NCI-H2107 treated with DMSO at 0.1 percent for 48 hours (cell line): ENCODE measurements at regions not wholly inside any gene's neighbourhood (a gene's known extent, or its start where the extent isn't known, plus 50 kb on each side); places are given as distances from the start of the nearest gene placed in this dataset.
"Not testable (repeated sequence)": the region's sequence is repeated elsewhere in the genome, so short reads cannot be mapped to it uniquely, and the experiment has no call there.

Source experiments
- DNase-seq: peaks from one replicate; lab custom pipeline; 2025; ENCODE audit not compliant: unreplicated experiment; lab: John Stamatoyannopoulos, UW

DNA sequence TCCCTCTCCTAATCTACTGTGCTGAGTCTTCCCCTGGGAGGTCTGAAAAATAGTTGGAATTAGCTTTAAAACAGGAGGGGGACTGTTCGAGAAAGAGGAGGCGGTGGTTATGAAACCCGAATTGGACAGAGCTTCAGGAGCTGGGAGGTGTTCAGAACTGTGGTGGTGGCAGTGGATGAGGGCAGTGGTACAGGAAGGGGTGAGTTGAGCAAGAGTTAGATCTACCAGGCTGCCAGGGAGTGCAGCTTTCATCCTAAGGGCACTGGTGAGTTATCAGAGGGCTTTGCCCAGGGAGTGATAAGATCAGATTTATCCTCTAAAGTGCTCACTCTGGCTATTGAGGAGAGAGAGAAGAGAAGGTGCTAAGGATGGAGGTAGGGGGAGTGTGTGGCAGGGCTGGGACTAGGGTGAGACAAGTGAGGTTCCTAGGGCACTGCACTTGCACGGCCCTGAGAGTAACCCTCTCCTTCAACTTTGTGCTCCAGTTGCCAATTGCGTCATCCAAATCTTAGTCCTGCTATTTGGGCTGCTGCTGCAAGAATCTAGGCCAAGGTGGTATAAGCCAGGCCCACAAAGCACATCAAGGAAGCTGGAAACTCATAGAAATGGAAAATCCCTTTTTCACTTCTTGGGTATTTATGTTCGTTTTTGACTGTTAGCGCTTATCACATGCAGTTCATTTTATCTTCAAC is 540.3 kb downstream of the XYLT1 start:
- DNase-seq = no peak

GRCh38 chr16:16933861-16934260 is 536.9 kb downstream of the XYLT1 start:
- no peak for DNase-seq

DNA sequence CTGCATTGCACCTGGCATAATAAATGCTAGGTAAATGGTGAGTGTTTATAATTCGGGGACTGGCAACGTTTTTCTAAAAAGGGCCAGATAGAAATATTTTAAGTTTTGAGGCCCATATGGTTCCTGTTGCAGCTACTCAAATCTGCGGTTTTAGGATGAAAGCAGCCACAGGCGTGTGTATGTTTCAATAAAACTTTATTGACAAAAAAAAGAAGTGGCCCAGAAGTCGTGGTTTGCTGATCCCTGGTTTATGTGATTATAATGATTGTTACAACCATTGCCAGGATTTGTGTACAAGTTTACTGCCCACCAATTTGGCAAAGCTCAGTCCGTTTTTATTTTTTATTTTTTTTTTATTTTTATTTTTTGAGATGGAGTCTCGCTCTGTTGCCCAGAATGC is 536.1 kb downstream of the XYLT1 start:
- no peak for DNase-seq

DNA sequence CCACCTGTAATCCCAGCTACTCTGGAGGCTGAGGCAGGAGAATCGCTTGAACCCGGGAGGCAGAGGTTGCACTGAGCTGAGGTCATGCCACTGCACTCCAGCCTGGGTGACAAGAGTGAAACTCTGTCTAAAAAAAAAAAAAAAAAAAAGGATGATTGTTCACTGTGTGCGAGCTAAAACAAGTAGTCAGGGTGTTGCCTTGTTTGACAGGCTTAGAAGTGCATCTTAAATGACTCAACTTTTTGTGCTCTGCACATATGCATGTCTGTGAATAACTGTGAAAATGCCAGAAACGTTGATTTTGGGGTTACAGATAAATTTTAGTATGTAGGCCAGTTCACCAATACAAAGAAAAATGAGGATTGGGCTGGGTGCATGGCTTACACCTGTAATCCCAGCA is 534.9 kb downstream of the XYLT1 start:
- not testable (repeated sequence) for DNase-seq

DNA sequence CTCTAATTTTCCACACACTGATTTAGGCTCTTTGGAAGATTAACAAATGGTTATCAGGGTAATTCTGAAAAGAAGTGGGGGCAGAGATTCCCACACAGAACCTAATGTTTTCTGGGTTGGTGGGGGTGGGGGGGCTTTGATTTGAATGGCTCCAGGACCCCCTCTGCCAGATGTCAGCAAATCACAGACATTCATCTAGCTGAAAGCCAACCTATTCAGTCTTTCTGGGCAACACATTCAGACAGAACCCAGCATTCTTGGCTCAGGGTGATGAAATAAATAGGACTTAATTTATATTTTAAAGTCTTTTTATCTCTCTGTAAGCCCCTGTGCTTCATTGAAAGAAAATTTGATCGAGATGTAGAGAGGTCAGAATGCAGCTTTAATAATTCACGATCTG is 533.2 kb downstream of the XYLT1 start:
- DNase-seq = no peak

DNA sequence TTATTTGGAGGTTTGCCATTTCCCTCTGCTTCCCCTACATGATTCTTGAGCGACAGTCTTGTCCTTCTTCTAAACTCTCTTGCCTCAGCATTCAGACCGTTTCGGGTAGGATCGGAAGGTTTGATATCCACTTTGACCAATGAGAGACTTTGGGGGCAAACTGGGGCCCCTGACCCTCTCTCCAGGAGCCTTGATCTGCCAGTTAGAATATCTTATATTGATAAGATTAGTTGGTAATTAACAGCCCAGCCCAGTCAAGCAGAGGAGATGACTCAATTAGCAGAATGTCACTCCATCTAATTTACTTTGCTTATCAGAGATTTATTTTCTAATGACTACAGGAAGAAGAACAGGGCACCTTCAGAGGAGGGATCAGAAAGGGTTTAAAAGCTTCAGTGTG is 532.8 kb downstream of the XYLT1 start:
- DNase-seq = no peak

DNA sequence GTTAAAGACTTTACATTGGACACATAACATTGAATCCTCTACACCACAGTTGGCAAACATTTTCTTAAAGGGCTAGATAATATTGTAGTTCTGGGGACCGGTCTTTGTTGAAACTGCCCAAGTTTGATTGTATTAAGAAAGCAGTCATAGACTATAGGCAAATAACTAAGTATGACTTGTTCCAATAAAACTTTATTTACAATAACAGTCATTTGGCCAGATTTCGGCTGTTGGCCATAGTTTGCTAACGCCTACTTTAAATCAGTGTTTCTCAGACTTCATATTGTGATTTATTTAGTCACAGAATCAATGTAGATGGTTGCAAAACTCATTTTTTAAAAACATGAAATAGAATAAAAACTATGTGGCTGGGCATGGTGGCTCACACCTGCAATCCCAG is 531.8 kb downstream of the XYLT1 start:
- no peak for DNase-seq

- no peak for DNase-seq
Observed at GRCh38 chr16:16940351-16940750, 530.4 kb downstream of the XYLT1 start.

DNA sequence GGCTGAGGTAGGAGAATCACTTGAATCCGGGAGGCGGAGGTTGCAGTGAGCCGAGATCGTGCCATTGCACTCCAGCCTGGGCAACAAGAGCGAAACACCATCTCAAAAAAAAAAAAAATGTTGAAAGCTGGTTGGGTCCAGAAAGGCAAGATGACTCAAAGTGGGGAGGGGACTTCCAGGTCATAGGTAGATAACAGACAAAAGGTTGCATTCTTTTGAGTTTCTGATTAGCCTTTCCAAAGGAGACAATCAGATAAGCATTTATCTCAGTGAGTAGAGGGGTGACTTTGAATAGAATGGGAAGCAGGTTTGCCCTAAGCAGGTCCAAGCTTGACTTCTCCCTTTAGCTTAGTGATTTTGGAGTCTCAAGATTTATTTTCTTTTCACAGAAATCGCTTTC is 527.9 kb downstream of the XYLT1 start:
- DNase-seq = not testable (repeated sequence)

GRCh38 chr16:16945207-16945606 is 525.6 kb downstream of the XYLT1 start:
- DNase-seq = no peak

- no peak for DNase-seq
Observed at GRCh38 chr16:16956376-16956775, 514.4 kb downstream of the XYLT1 start.

- no peak for DNase-seq
Observed at GRCh38 chr16:16960785-16961184, 510.0 kb downstream of the XYLT1 start.

DNA sequence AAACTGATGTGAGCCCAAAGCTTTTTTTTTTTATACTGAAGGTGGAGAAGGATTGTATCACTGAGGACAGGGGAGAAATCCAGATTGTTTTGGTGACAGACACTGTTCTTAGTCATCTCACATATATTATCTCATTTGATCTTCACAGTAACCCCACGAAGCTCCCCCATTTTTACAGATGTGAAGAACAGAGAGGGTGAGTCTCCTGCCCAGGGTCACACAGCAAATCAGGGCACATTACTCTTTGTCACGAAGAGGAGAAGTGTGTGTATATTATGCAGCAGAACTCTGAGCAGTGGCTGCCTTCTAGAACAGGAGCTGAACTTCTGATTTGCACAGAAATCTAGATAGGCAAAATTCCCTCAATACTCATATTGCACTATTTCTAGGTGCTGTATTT is 504.3 kb downstream of the XYLT1 start:
- no peak for DNase-seq

DNA sequence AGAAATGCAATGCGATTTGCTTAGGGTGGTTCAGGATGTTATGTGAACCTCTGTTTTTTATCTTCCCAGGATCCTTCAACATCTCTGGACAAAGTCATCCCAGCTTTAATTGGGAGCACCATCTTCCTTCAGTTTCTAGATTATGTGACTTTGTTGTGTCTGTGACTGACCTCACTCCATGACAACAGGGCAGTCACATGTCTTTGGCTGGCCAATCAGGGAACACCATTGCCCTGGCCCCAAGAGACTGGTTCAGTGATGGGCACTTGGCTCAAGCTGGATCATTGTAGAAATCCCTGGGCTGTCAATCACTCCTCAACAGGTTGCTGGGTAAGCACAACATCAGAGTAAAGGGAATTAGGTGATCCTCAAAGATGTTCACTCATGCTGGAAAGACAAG is 499.7 kb downstream of the XYLT1 start:
- no peak for DNase-seq

DNA sequence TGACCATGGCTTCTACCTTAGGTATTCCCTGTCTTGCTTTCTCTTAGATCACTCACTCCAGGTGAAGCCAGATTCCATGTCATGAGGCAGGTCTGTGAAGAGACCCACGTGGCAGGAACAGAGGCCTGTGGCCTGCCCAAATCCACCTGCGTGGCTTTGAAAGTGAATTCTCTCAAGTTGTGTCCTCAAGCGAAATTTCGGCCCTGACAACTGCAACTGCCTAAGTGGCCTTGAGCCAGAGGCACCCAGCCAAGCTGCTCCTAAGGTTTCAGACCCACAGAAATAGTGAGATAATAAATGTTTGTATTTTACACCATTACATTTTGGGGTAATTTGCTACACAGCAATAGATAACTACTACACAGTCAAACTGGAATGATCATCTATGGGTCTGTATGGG is 497.9 kb downstream of the XYLT1 start:
- DNase-seq = no peak

GRCh38 chr16:16973707-16974591 is 496.8 kb downstream of the XYLT1 start:
- no peak for DNase-seq

DNA sequence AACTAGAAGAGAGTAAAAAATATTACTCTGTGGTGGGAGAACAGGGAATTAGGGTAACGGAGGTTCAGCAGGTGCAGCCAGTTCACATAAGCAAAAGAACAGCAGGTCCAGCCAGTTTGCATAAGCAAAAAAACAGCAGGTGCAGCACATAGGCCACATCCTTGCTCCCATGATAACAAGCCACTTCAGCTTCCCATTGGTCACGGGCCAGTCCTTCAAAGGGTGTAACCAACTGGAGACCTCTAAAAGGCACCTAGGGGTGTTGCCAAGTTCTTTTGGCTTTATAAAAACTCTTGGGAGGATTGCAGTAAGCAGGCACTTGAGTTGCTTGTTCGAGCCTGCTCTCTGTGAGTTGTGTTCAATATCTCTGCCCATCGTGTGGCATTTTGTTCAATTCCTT is 488.1 kb downstream of the XYLT1 start:
- DNase-seq = no peak

- no peak for DNase-seq
Observed at GRCh38 chr16:16983582-16983981, 487.2 kb downstream of the XYLT1 start.

GRCh38 chr16:16984091-16984490 is 486.7 kb downstream of the XYLT1 start:
- not testable (repeated sequence) for DNase-seq

- no peak for DNase-seq
Observed at GRCh38 chr16:16985707-16986106, 485.1 kb downstream of the XYLT1 start.

DNA sequence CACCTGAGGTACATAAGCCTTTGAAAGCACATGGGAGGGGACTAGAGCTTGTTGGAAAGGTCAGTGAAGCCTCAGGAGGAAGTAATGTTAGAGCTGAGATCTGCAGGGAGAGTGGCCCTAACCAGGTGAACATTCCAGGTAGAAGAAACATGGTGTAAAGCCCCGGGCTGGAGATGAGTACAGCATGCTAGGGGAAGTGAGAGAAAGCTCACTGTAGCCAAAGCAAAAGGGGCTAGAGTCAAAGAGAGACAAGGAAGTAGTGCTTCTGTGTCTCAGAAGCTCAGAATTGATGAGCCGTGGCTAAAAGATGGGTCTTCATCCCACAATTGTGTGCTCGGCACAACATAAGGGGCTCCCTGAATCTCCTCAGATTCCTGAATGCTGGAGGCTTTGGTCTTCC is 481.8 kb downstream of the XYLT1 start:
- DNase-seq = no peak

- DNase-seq = no peak
Observed at GRCh38 chr16:16989368-16989767, 481.4 kb downstream of the XYLT1 start.
